Prostate gland (tissue), 2 donors: ENCODE measurements at regions not wholly inside any gene's neighbourhood (a gene's known extent, or its start where the extent isn't known, plus 50 kb on each side); places are given as distances from the start of the nearest gene placed in this dataset.

Experiments
- POLR2A ChIP-seq: fragments of 450-650 bp; IDR thresholded peaks from one replicate; pipeline ENCODE4 v1.6.1; 2016; ENCODE audit warnings: antibody characterized with exemption, mild to moderate bottlenecking
- TF ChIP-seq, protein P1 (sequence below), 4 experiments: fragments of 200-600 bp in 2 of 4; fragments of 450-650 bp in 2 of 4; sonication (generic) in 2 of 4; IDR thresholded peaks; 1 replicate in 3 of 4; 2 replicates in 1 of 4; pipeline ENCODE4 v1.5.1; 2016 to 2019; ENCODE audit warnings: antibody characterized with exemption in 4 of 4, mild to moderate bottlenecking in 2 of 4, moderate library complexity in 2 of 4

DNA sequence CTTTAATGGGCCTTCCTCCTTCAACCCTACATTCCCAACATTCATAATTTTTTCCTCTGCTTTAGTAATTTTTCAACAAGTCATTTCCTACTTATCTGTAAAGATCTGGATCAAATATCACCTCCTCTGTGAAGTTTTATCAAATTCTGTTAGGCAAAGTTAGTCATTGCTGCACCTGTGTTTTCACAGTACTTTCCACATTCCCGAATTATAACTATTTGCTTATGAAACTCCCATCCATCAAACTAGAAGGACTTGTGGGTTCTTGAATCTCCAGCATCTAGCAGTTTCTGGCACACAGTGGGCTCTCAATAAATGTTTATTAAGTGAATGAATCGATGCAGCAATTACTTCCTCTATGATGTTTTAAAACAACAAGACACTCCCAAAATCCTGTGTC lies 257.6 kb downstream of the HDGFL1 start:
- TF ChIP-seq, protein P1, sequence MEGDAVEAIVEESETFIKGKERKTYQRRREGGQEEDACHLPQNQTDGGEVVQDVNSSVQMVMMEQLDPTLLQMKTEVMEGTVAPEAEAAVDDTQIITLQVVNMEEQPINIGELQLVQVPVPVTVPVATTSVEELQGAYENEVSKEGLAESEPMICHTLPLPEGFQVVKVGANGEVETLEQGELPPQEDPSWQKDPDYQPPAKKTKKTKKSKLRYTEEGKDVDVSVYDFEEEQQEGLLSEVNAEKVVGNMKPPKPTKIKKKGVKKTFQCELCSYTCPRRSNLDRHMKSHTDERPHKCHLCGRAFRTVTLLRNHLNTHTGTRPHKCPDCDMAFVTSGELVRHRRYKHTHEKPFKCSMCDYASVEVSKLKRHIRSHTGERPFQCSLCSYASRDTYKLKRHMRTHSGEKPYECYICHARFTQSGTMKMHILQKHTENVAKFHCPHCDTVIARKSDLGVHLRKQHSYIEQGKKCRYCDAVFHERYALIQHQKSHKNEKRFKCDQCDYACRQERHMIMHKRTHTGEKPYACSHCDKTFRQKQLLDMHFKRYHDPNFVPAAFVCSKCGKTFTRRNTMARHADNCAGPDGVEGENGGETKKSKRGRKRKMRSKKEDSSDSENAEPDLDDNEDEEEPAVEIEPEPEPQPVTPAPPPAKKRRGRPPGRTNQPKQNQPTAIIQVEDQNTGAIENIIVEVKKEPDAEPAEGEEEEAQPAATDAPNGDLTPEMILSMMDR (IDR thresholded peaks at IDR 0.05): no peak
- TF ChIP-seq POLR2A: no peak
